AG04449 (cell line): ENCODE measurements at regions not wholly inside any gene's neighbourhood (a gene's known extent, or its start where the extent isn't known, plus 50 kb on each side); places are given as distances from the start of the nearest gene placed in this dataset.

Experiments
- CTCF ChIA-PET: fragments of 350-600 bp; formaldehyde crosslinking; extraction: SDS; loops from one replicate; lab custom pipeline; 2021; ENCODE audit warnings: antibody characterized with exemption; lab: Yijun Ruan, JAX
- POLR2A ChIA-PET: fragments of 400-600, 350-600 bp; formaldehyde crosslinking; extraction: SDS; loops from one replicate; lab custom pipeline; 2020; ENCODE audit warnings: antibody characterized with exemption, inconsistent platforms; lab: Yijun Ruan, JAX
- DNase-seq: peaks from one replicate; pipeline ENCODE4 v3.0.0-alpha.2; 2010; ENCODE audit warnings: low read depth, low spot score
- H3K4me3 ChIP-seq: 2 replicates; pipeline ENCODE4 v1.5.1; 2011; ENCODE audit warnings: low read depth, mild to moderate bottlenecking, control low read depth, low read length
- CTCF ChIP-seq: IDR thresholded peaks from one replicate; pipeline ENCODE4 v1.5.1; 2011; ENCODE audit warnings: mild to moderate bottlenecking, moderate library complexity, low read length, control low read depth, inconsistent platforms; ENCODE audit not compliant: insufficient read depth; ENCODE audit errors: missing control alignments

GRCh38 chr20:12869669-12870068 is 139.1 kb upstream of the SPTLC3 start:
- ChIA-PET POLR2A (no interaction called here), CTCF (no interaction called here)

GRCh38 chr20:12870588-12870987 is 138.2 kb upstream of the SPTLC3 start:
- ChIA-PET POLR2A (no interaction called here), CTCF (no interaction called here)
- no peak for TF ChIP-seq CTCF

More at GRCh38 chr20:12869669-12870068, 139.1 kb upstream of the SPTLC3 start:
- no peak for DNase-seq
- H3K4me3 ChIP-seq = no peak overlapping the region
- TF ChIP-seq CTCF = no peak

GRCh38 chr20:12874933-12875332 is 133.8 kb upstream of the SPTLC3 start:
- DNase-seq = no peak
- ChIA-PET POLR2A (no interaction called here), CTCF (no interaction called here)
- no peak overlapping the region for H3K4me3 ChIP-seq
- no peak for TF ChIP-seq CTCF

More at GRCh38 chr20:12870588-12870987, 138.2 kb upstream of the SPTLC3 start:
- no peak overlapping the region for H3K4me3 ChIP-seq
- DNase-seq = no peak

- no peak for TF ChIP-seq CTCF
- no peak overlapping the region for H3K4me3 ChIP-seq
- DNase-seq = no peak
- POLR2A ChIA-PET = no interaction called here
- CTCF ChIA-PET = no interaction called here
Measured at GRCh38 chr20:12875510-12875909, 133.3 kb upstream of the SPTLC3 start.

- ChIA-PET CTCF (no interaction called here), POLR2A (no interaction called here)
- H3K4me3 ChIP-seq = no peak overlapping the region
- peak; percentile 29 for DNase-seq
- no peak for TF ChIP-seq CTCF
Measured at GRCh38 chr20:12882832-12883506, 125.8 kb upstream of the SPTLC3 start.

- ChIA-PET POLR2A (no interaction called here), CTCF (no interaction called here)
- H3K4me3 ChIP-seq = no peak overlapping the region
- no peak for DNase-seq
- TF ChIP-seq CTCF = no peak
Measured at GRCh38 chr20:12883507-12883885, 125.3 kb upstream of the SPTLC3 start.
